NCI-H1105 treated with DMSO at 0.1 percent for 48 hours (cell line): ENCODE measurements at regions not wholly inside any gene's neighbourhood (a gene's known extent, or its start where the extent isn't known, plus 50 kb on each side); places are given as distances from the start of the nearest gene placed in this dataset.

Source experiments
- DNase-seq: peaks from one replicate; lab custom pipeline; 2025; lab: John Stamatoyannopoulos, UW

GRCh38 chr6:80457439-80457933, 351.0 kb downstream of the BCKDHB start:
- no peak for DNase-seq

GRCh38 chr6:80456724-80457438, 350.4 kb downstream of the BCKDHB start:
- DNase-seq: no peak

GRCh38 chr6:80454661-80455365, 348.3 kb downstream of the BCKDHB start:
- DNase-seq: no peak

GRCh38 chr6:80454197-80454596, 347.7 kb downstream of the BCKDHB start:
- DNase-seq: no peak

GRCh38 chr6:80449726-80450125, 343.3 kb downstream of the BCKDHB start:
- no peak for DNase-seq

- no peak for DNase-seq
These were observed 340.1 kb downstream of the BCKDHB start for GRCh38 chr6:80446454-80447045.

GRCh38 chr6:80445751-80446150, 339.3 kb downstream of the BCKDHB start:
- DNase-seq: no peak

GRCh38 chr6:80442366-80442765, 335.9 kb downstream of the BCKDHB start:
- no peak for DNase-seq

- DNase-seq: peak; percentile 20
These were observed 334.7 kb downstream of the BCKDHB start for GRCh38 chr6:80441131-80441530.

- peak; percentile 84 for DNase-seq
These were observed 334.1 kb downstream of the BCKDHB start for GRCh38 chr6:80440496-80441115.

- DNase-seq: no peak
These were observed 333.4 kb downstream of the BCKDHB start for GRCh38 chr6:80439721-80440470.

- no peak for DNase-seq
These were observed 332.3 kb downstream of the BCKDHB start for GRCh38 chr6:80438772-80439171.

GRCh38 chr6:80437801-80438200, 331.3 kb downstream of the BCKDHB start:
- DNase-seq: no peak

- no peak for DNase-seq
These were observed 330.8 kb downstream of the BCKDHB start for GRCh38 chr6:80437221-80437620.

GRCh38 chr6:80436663-80437062, 330.2 kb downstream of the BCKDHB start:
- no peak for DNase-seq

- DNase-seq: no peak
These were observed 329.0 kb downstream of the BCKDHB start for GRCh38 chr6:80435457-80435856.

- no peak for DNase-seq
These were observed 328.4 kb downstream of the BCKDHB start for GRCh38 chr6:80434691-80435350.

GRCh38 chr6:80433673-80434025, 327.2 kb downstream of the BCKDHB start:
- no peak for DNase-seq

- DNase-seq: no peak
These were observed 326.7 kb downstream of the BCKDHB start for GRCh38 chr6:80433010-80433672.

- no peak for DNase-seq
These were observed 318.8 kb downstream of the BCKDHB start for GRCh38 chr6:80425089-80425823.
